ENCODE measurements at regions not wholly inside any gene's neighbourhood (a gene's known extent, or its start where the extent isn't known, plus 50 kb on each side); places are given as distances from the start of the nearest gene placed in this dataset.
"Not testable (repeated sequence)": the region's sequence is repeated elsewhere in the genome, so short reads cannot be mapped to it uniquely, and the experiment has no call there.

GRCh38 chr18:14936313-14936712 is 188.3 kb downstream of the ANKRD30B start:
- Histone ChIP-seq H3K4me3 (ENCODE audit: low read depth, low read length) (no peak overlapping the region), H3K27me3 (ENCODE audit: insufficient read depth, low read depth, severe bottlenecking) (peaks cover 37% of the 10 kb centered on the region), H3K36me3 (no peaks in the 10 kb centered on the region), H3K9me3 (ENCODE audit: severe bottlenecking) (no peaks in the 10 kb centered on the region), H3K27ac (no peak overlapping the region)
- DNase-seq, result no peak
- TF ChIP-seq, protein P1, sequence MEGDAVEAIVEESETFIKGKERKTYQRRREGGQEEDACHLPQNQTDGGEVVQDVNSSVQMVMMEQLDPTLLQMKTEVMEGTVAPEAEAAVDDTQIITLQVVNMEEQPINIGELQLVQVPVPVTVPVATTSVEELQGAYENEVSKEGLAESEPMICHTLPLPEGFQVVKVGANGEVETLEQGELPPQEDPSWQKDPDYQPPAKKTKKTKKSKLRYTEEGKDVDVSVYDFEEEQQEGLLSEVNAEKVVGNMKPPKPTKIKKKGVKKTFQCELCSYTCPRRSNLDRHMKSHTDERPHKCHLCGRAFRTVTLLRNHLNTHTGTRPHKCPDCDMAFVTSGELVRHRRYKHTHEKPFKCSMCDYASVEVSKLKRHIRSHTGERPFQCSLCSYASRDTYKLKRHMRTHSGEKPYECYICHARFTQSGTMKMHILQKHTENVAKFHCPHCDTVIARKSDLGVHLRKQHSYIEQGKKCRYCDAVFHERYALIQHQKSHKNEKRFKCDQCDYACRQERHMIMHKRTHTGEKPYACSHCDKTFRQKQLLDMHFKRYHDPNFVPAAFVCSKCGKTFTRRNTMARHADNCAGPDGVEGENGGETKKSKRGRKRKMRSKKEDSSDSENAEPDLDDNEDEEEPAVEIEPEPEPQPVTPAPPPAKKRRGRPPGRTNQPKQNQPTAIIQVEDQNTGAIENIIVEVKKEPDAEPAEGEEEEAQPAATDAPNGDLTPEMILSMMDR (IDR thresholded peaks at IDR 0.05; ENCODE audit: low read depth, low read length), result no peak

DNA sequence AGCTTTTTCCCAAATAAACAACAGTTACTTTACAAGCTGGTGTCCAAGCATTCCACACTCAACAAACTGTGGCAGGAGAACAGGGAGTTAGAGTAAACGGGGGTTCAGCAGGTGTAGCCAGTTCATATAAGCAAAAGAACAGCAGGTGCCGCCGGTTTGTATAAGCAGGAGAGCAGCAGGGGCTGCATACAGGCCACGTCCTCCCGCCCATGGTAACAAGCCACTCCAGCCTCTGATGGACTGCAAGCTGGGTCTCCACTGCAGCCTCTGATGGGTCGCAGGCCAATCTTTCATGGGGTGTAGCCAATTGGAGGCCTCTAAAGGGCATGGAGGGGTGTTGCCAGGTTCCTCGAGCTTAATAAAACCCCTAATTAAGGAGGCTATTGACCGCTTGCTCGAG is 189.3 kb downstream of the ANKRD30B start:
- Histone ChIP-seq H3K9me3 (ENCODE audit: severe bottlenecking) (no peaks in the 10 kb centered on the region), H3K36me3 (no peaks in the 10 kb centered on the region), H3K27me3 (ENCODE audit: insufficient read depth, low read depth, severe bottlenecking) (peaks cover 35% of the 10 kb centered on the region), H3K27ac (no peak overlapping the region), H3K4me3 (ENCODE audit: low read depth, low read length) (no peak overlapping the region)
- TF ChIP-seq, protein P1 (IDR thresholded peaks at IDR 0.05; ENCODE audit: low read depth, low read length), result no peak
- DNase-seq, result no peak

DNA sequence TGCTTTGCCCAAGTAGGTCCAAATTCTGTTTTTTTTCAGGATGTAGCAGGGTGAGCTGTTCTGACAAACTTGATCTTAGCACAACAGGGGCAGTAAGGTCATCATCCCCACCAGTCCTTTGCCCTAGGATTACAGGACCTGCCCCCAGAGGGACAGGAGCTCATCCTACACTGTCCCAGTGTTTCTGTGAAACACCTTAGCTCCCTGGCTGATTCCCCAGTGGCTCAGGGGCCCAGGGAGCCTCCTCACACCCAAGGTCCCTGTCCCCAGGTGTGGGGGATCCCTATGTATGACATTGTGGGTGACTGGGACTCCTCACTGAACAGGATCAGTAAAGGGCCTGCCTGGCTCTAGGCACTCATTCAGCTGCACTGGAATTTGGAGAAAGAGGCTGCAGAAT is 191.2 kb downstream of the ANKRD30B start:
- DNase-seq, result no peak
- H3K4me3 ChIP-seq (ENCODE audit: low read depth, low read length), result no peak overlapping the region
- no peaks in the 10 kb centered on the region for H3K9me3 ChIP-seq (ENCODE audit: severe bottlenecking)
- TF ChIP-seq, protein P1 (IDR thresholded peaks at IDR 0.05; ENCODE audit: low read depth, low read length), result no peak
- no peaks in the 10 kb centered on the region for H3K36me3 ChIP-seq
- H3K27me3 ChIP-seq (ENCODE audit: insufficient read depth, low read depth, severe bottlenecking), result peaks cover 26% of the 10 kb centered on the region
- no peak overlapping the region for H3K27ac ChIP-seq

GRCh38 chr18:14940106-14940505 is 192.1 kb downstream of the ANKRD30B start:
- not testable (repeated sequence) for H3K27ac ChIP-seq; DNase-seq; H3K9me3 ChIP-seq (ENCODE audit: severe bottlenecking); H3K36me3 ChIP-seq; H3K4me3 ChIP-seq (ENCODE audit: low read depth, low read length)
- peaks cover 25% of the 10 kb centered on the region for H3K27me3 ChIP-seq (ENCODE audit: insufficient read depth, low read depth, severe bottlenecking)

DNA sequence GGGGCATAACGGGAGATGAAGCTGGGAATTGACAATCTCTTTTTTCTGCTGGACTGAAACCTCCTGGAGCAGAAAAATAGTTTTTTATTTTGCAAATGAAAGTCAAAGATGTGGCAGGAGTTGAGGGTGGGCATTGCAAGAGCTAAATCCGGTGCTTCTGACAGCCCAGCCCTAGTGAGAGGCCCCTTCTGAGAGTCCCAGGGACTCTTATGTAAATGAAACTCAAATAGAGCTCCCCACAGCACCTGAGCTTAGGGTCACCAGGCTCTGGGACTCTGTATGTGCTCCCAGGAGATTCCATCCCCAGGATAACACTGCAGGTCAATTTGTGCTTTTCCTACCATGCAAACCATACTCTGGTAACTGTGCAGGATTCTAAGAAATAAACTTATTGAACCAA is 192.8 kb downstream of the ANKRD30B start:
- no peak for DNase-seq
- Histone ChIP-seq H3K36me3 (no peaks in the 10 kb centered on the region), H3K27me3 (ENCODE audit: insufficient read depth, low read depth, severe bottlenecking) (peaks cover 21% of the 10 kb centered on the region), H3K4me3 (ENCODE audit: low read depth, low read length) (no peak overlapping the region), H3K27ac (no peak overlapping the region), H3K9me3 (ENCODE audit: severe bottlenecking) (no peaks in the 10 kb centered on the region)
- TF ChIP-seq, protein P1 (IDR thresholded peaks at IDR 0.05; ENCODE audit: low read depth, low read length), result no peak

- H3K9me3 ChIP-seq (ENCODE audit: severe bottlenecking), result no peaks in the 10 kb centered on the region
- DNase-seq, result no peak
- TF ChIP-seq, protein P1 (IDR thresholded peaks at IDR 0.05; ENCODE audit: low read depth, low read length), result no peak
- peaks cover 25% of the 10 kb centered on the region for H3K27me3 ChIP-seq (ENCODE audit: insufficient read depth, low read depth, severe bottlenecking)
- no peaks in the 10 kb centered on the region for H3K36me3 ChIP-seq
- H3K27ac ChIP-seq, result no peak overlapping the region
- H3K4me3 ChIP-seq (ENCODE audit: low read depth, low read length), result no peak overlapping the region
Measured at GRCh38 chr18:14941256-14941655, 193.3 kb downstream of the ANKRD30B start.
